ENCODE measurements at regions not wholly inside any gene's neighbourhood (a gene's known extent, or its start where the extent isn't known, plus 50 kb on each side); places are given as distances from the start of the nearest gene placed in this dataset.

GRCh38 chr4:8695237-8696219 is 103.0 kb downstream of the CPZ start:
- peaks cover 0 to 39% (median 10%) of the 10 kb centered on the region in 9 donors for H3K27me3 ChIP-seq
- no peaks in the 10 kb centered on the region for H3K36me3 ChIP-seq
- H3K4me3 ChIP-seq = no peak overlapping the region
- ATAC-seq (no peak), DNase-seq (peak in 1 of 5 donors; percentile 2)
- TF ChIP-seq POLR2A (IDR thresholded peaks at IDR 0.05) = no peak
- TF ChIP-seq, protein P1, sequence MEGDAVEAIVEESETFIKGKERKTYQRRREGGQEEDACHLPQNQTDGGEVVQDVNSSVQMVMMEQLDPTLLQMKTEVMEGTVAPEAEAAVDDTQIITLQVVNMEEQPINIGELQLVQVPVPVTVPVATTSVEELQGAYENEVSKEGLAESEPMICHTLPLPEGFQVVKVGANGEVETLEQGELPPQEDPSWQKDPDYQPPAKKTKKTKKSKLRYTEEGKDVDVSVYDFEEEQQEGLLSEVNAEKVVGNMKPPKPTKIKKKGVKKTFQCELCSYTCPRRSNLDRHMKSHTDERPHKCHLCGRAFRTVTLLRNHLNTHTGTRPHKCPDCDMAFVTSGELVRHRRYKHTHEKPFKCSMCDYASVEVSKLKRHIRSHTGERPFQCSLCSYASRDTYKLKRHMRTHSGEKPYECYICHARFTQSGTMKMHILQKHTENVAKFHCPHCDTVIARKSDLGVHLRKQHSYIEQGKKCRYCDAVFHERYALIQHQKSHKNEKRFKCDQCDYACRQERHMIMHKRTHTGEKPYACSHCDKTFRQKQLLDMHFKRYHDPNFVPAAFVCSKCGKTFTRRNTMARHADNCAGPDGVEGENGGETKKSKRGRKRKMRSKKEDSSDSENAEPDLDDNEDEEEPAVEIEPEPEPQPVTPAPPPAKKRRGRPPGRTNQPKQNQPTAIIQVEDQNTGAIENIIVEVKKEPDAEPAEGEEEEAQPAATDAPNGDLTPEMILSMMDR (IDR thresholded peaks at IDR 0.05) = no peak
- WGBS, 4 donors = 74 to 79% (median 77%) methylated on average over 15 to 18 of the region's 18 CpGs
- peaks cover 0 to 9% (median 0%) of the 10 kb centered on the region in 12 donors for H3K9me3 ChIP-seq
- H3K27ac ChIP-seq = no peak overlapping the region
- intact Hi-C loops (cut with DNase I) = no loop called here
- no peaks in the 10 kb centered on the region for H3K4me1 ChIP-seq

DNA sequence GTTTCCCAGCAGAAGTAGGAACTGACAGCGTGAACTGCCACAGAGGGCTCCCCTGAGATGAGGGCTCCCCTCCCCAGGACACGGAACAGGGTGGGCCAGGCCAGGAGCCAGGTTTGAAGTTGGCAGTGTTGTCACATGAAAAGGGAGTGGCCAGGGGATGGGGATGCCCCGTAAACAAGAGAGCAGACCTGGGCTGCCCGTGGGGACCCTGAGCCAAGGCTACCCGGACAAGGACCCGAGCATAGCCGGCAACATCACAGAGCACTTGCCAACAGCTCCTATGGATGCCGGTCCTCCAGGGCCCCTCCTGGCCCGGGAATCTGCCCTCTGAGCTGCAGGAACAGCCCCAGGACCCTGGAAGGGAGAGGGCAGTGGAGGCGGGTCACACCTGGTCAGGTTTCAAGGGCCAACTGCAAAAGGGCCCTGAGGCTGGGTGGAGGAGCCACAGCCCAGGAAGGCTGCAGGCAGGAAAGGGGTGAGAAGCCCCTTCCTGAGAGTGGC is 102.1 kb downstream of the CPZ start:
- no peaks in the 10 kb centered on the region for H3K36me3 ChIP-seq
- H3K4me1 ChIP-seq = no peaks in the 10 kb centered on the region
- intact Hi-C loops (cut with DNase I) = no loop called here
- no peak overlapping the region for H3K4me3 ChIP-seq
- ATAC-seq (no peak), DNase-seq (peak in 1 of 5 donors; percentile 4)
- H3K27ac ChIP-seq = no peak overlapping the region
- H3K27me3 ChIP-seq = peaks cover 0 to 38% (median 8%) of the 10 kb centered on the region in 9 donors
- TF ChIP-seq POLR2A (IDR thresholded peaks at IDR 0.05) = no peak
- TF ChIP-seq, protein P1 (IDR thresholded peaks at IDR 0.05) = no peak
- WGBS, 4 donors = 56 to 70% (median 63%) methylated on average over 9 to 10 of the region's 10 CpGs
- peaks cover 0 to 9% (median 0%) of the 10 kb centered on the region in 12 donors for H3K9me3 ChIP-seq

GRCh38 chr4:8694226-8694625 is 101.7 kb downstream of the CPZ start:
- Histone ChIP-seq H3K27me3 (peaks cover 0 to 40% (median 5%) of the 10 kb centered on the region in 9 donors), H3K4me1 (no peaks in the 10 kb centered on the region), H3K9me3 (peaks cover 0 to 9% (median 0%) of the 10 kb centered on the region in 12 donors), H3K36me3 (no peaks in the 10 kb centered on the region), H3K4me3 (no peak overlapping the region), H3K27ac (no peak overlapping the region)
- intact Hi-C loops (cut with DNase I) = no loop called here
- 57 to 66% (median 62%) methylated on average over 8 of the region's 8 CpGs for WGBS, 4 donors
- DNase-seq (peak in 1 of 5 donors; percentile 1), ATAC-seq (no peak)
- TF ChIP-seq POLR2A (IDR thresholded peaks at IDR 0.05) = no peak
- TF ChIP-seq, protein P1 (IDR thresholded peaks at IDR 0.05) = no peak

DNA sequence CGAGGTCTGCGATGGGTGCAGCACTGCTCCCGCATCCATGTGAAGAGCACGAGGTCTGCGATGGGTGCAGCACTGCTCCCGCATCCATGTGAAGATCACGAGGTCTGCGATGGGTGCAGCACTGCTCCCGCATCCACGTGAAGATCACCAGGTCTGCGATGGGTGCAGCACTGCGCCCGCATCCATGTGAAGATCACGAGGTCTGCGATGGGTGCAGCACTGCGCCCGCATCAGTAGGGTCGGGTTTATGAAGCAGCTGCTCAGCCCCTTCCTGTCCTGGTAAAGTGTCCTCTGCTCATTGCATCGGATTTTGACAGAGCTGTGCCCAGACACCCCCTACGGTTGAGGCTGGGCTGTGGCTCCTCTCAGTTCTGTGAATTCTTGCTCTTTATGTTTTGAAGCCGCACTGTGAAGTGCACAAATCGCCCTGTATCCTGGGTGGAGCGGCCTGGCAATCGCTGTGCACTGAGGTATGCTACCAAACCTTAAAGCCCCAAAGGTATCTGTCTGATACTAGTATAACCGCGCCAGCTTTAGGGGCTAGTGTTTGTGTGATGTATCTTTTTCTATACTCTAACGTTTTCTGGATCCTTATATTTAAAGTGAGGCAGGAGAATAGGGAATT is 98.7 kb downstream of the CPZ start:
- H3K36me3 ChIP-seq = no peaks in the 10 kb centered on the region
- no peaks in the 10 kb centered on the region for H3K4me1 ChIP-seq
- H3K27me3 ChIP-seq = peaks cover 3 to 43% (median 17%) of the 10 kb centered on the region in 9 donors
- WGBS, 4 donors = 84 to 89% (median 87%) methylated on average over 27 of the region's 27 CpGs
- TF ChIP-seq, protein P1 (IDR thresholded peaks at IDR 0.05) = no peak
- no peak for TF ChIP-seq POLR2A (IDR thresholded peaks at IDR 0.05)
- peaks cover 0 to 3% (median 0%) of the 10 kb centered on the region in 12 donors for H3K9me3 ChIP-seq
- H3K27ac ChIP-seq = no peak overlapping the region
- ATAC-seq = no peak
- peak in 1 of 5 donors; percentile 16 for DNase-seq
- no peak overlapping the region for H3K4me3 ChIP-seq
- intact Hi-C loops (cut with DNase I) = no loop called here
